SK-N-SH (cell line): ENCODE measurements at regions not wholly inside any gene's neighbourhood (a gene's known extent, or its start where the extent isn't known, plus 50 kb on each side); places are given as distances from the start of the nearest gene placed in this dataset.

Experiments used
- CTCF ChIA-PET: fragments of 300-600, 350-600 bp; formaldehyde crosslinking; extraction: SDS; loops from one replicate; lab custom pipeline; 2021; lab: Yijun Ruan, JAX
- POLR2A ChIA-PET: fragments of 350-600 bp; sonication (Branson Sonifier 250); formaldehyde crosslinking; extraction: SDS; loops from one replicate; lab custom pipeline; 2020; ENCODE audit warnings: antibody characterized with exemption, inconsistent platforms; lab: Yijun Ruan, JAX
- DNase-seq: peaks from one replicate; pipeline ENCODE4 v3.0.0; 2012
- H2AFZ ChIP-seq: fragments of 200-600 bp; sonication (generic); 2 replicates; pipeline ENCODE4 v1.8.1; 2016; ENCODE audit warnings: antibody characterized with exemption, mild to moderate bottlenecking, low read depth
- H3F3A ChIP-seq: fragments of 200-600 bp; sonication (generic); replicated peaks from 2 replicates; pipeline ENCODE3; 2016; ENCODE audit warnings: antibody characterized with exemption, mild to moderate bottlenecking; ENCODE audit not compliant: insufficient read depth
- H3K27ac ChIP-seq, 2 experiments: fragments of 200-500 bp in 1 of 2; fragments of 200-600 bp in 1 of 2; sonication (Bioruptor generic) in 1 of 2; sonication (generic), shearing (Covaris generic) in 1 of 2; 2 replicates each; pipeline versions ENCODE4 v1.5.1 to v1.6.1; 2014 to 2016; ENCODE audit warnings: low read depth in 2 of 2, inconsistent platforms in 1 of 2, low read length in 1 of 2, mild to moderate bottlenecking in 1 of 2, mixed read lengths in 1 of 2
- H3K27me3 ChIP-seq: fragments of 200-600 bp; sonication (generic), shearing (Covaris generic); 2 replicates; pipeline ENCODE4 v1.6.1; 2016; ENCODE audit warnings: mixed run types; ENCODE audit not compliant: insufficient read depth
- H3K36me3 ChIP-seq, 2 experiments: fragments of 200-500 bp in 1 of 2; fragments of 200-600 bp in 1 of 2; sonication (Bioruptor generic) in 1 of 2; sonication (generic) in 1 of 2; replicated peaks in 1 of 2; 2 replicates each; pipeline versions ENCODE3 to v1.5.1; 2014 to 2016; ENCODE audit warnings: low read length in 1 of 2, mild to moderate bottlenecking in 1 of 2; ENCODE audit not compliant: insufficient read depth in 2 of 2, control insufficient read depth in 1 of 2
- H3K4me1 ChIP-seq, 2 experiments: fragments of 200-500 bp in 1 of 2; fragments of 200-600 bp in 1 of 2; sonication (Bioruptor generic) in 1 of 2; sonication (generic), shearing (Covaris generic) in 1 of 2; 2 replicates each; pipeline versions ENCODE4 v1.5.1 to v1.6.1; 2014 to 2016; ENCODE audit warnings: low read depth in 1 of 2, low read length in 1 of 2, mixed run types in 1 of 2; ENCODE audit not compliant: insufficient read depth in 2 of 2, control insufficient read depth in 1 of 2
- H3K4me2 ChIP-seq: fragments of 200-600 bp; sonication (generic), shearing (Covaris generic); 2 replicates; pipeline ENCODE4 v1.6.1; 2017; ENCODE audit warnings: mixed run types
- H3K4me3 ChIP-seq, 2 experiments: fragments of 200-500 bp in 1 of 2; fragments of 200-600 bp in 1 of 2; sonication (Bioruptor generic) in 1 of 2; sonication (generic), shearing (Covaris generic) in 1 of 2; 2 replicates each; pipeline versions ENCODE4 v1.5.1 to v1.8.1; 2014 to 2016; ENCODE audit warnings: low read depth in 2 of 2, inconsistent platforms in 1 of 2, low read length in 1 of 2, mild to moderate bottlenecking in 1 of 2, mixed read lengths in 1 of 2, moderate library complexity in 1 of 2
- H3K79me2 ChIP-seq: fragments of 200-600 bp; sonication (generic); 2 replicates; pipeline ENCODE4 v1.8.1; 2017; ENCODE audit warnings: mild to moderate bottlenecking; ENCODE audit not compliant: insufficient read depth
- H3K9ac ChIP-seq: fragments of 200-600 bp; sonication (generic); 2 replicates; pipeline ENCODE4 v1.6.1; 2017; ENCODE audit warnings: mixed run types
- H3K9me2 ChIP-seq: fragments of 200-600 bp; sonication (generic); 2 replicates; pipeline ENCODE4 v1.6.1; 2017; ENCODE audit warnings: mixed run types
- H3K9me3 ChIP-seq: fragments of 200-600 bp; sonication (generic); 2 replicates; pipeline ENCODE4 v1.6.1; 2017; ENCODE audit warnings: mixed run types, mild to moderate bottlenecking, moderate library complexity
- H4K20me1 ChIP-seq: fragments of 200-600 bp; sonication (generic); 2 replicates; pipeline ENCODE4 v1.6.1; 2017; ENCODE audit warnings: mild to moderate bottlenecking, mixed run types; ENCODE audit not compliant: insufficient read depth
- EP300 ChIP-seq, 2 experiments: IDR thresholded peaks; 2 replicates each; pipeline versions ENCODE4 v1.4.0 to v1.6.1; 2012; ENCODE audit warnings: borderline replicate concordance in 1 of 2, low read depth in 1 of 2, low read length in 1 of 2
- FOSL2 ChIP-seq: IDR thresholded peaks from 2 replicates; pipeline ENCODE4 v1.4.0; 2012; ENCODE audit warnings: low read depth, mild to moderate bottlenecking, moderate library complexity, borderline replicate concordance
- FOXM1 ChIP-seq: IDR thresholded peaks from 2 replicates; pipeline ENCODE4 v1.4.0; 2012; ENCODE audit warnings: low read depth, mild to moderate bottlenecking
- MXI1 ChIP-seq: IDR thresholded peaks from 2 replicates; pipeline ENCODE4 v1.6.1; 2012; ENCODE audit warnings: mild to moderate bottlenecking, low read depth, low read length, improper control_type of control experiment
- NFIC ChIP-seq: IDR thresholded peaks from 2 replicates; pipeline ENCODE4 v1.4.0; 2012; ENCODE audit warnings: borderline replicate concordance
- NRF1 ChIP-seq: IDR thresholded peaks from 2 replicates; pipeline ENCODE4 v1.6.1; 2012; ENCODE audit warnings: low read depth, mild to moderate bottlenecking, low read length
- RFX5 ChIP-seq: IDR thresholded peaks from 2 replicates; pipeline ENCODE4 v1.6.1; 2012; ENCODE audit warnings: mild to moderate bottlenecking, improper control_type of control experiment, low read length
- RXRA ChIP-seq: IDR thresholded peaks from 2 replicates; pipeline ENCODE4 v1.4.0; 2012; ENCODE audit warnings: low read depth, mild to moderate bottlenecking, borderline replicate concordance
- SMC3 ChIP-seq: IDR thresholded peaks from 2 replicates; pipeline ENCODE4 v1.6.1; 2012; ENCODE audit warnings: low read depth, low read length, improper control_type of control experiment
- TAF1 ChIP-seq: IDR thresholded peaks from 2 replicates; pipeline ENCODE4 v1.6.1; 2012; ENCODE audit warnings: low read depth, mild to moderate bottlenecking, low read length, moderate library complexity, borderline replicate concordance
- TCF12 ChIP-seq: IDR thresholded peaks from 2 replicates; pipeline ENCODE4 v1.4.0; 2012
- YY1 ChIP-seq: IDR thresholded peaks from 2 replicates; pipeline ENCODE4 v1.4.0; 2012; ENCODE audit warnings: low read depth, mild to moderate bottlenecking
- WGBS: methylation state at CpG from one replicate; pipeline ENCODE4 v1.1.6; 2017; ENCODE audit warnings: low lambda C conversion rate; 5-methylcytosine and 5-hydroxymethylcytosine counted together
- TF ChIP-seq, protein P1 (sequence below): fragments of 200-600 bp; sonication (generic); IDR thresholded peaks from 2 replicates; pipeline ENCODE4 v1.6.1; 2017; ENCODE audit warnings: antibody characterized with exemption, mild to moderate bottlenecking, moderate library complexity
- TF ChIP-seq, protein P2 (sequence below): IDR thresholded peaks from 2 replicates; pipeline ENCODE4 v1.4.0; 2012; ENCODE audit warnings: low read depth
- TF ChIP-seq, protein P3 (sequence below): IDR thresholded peaks from 2 replicates; pipeline ENCODE4 v1.6.1; 2012; ENCODE audit warnings: mild to moderate bottlenecking, low read depth, low read length, moderate library complexity
- TF ChIP-seq, protein P4 (sequence below): fragments of 150-350 bp; IDR thresholded peaks from 2 replicates; pipeline ENCODE4 v1.6.1; 2016; ENCODE audit warnings: mild to moderate bottlenecking, low read depth, low read length

DNA sequence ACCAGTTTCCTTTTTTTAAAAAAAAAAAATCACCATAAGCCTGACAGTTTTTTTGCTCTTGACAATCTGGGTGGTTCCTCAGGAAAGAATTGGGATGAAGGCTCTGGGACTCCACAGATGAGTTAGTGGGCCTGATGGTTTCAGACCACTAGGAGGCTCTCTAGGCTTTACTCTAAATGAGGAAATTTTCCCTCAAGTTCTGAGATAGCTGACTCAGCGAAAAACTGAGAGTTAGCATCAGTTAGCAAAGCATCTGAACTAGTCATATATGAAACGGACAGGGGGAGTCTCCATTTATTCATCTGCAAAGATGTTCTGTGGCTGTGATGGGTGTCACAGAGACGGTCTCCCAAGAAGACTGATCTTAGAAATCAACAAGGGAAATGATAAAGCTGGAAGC, 314.3 kb upstream of the OR4E1 start:
- peak; percentile 11 for DNase-seq
- Histone ChIP-seq H3K4me3 (no peak overlapping the region), H4K20me1 (no peaks in the 10 kb centered on the region), H3K9me2 (no peaks in the 10 kb centered on the region), H3F3A (no peaks in the 10 kb centered on the region), H3K9ac (no peak overlapping the region), H3K36me3 (no peaks in the 10 kb centered on the region), H2AFZ (no peak overlapping the region), H3K27ac (no peak overlapping the region), H3K27me3 (peaks cover 6% of the 10 kb centered on the region; the same call in 1 of the 2 replicates), H3K79me2 (no peaks in the 10 kb centered on the region), H3K9me3 (no peaks in the 10 kb centered on the region), H3K4me1 (no peaks in the 10 kb centered on the region), H3K4me2 (no peak overlapping the region)
- ChIA-PET POLR2A (no interaction called here), CTCF (interaction anchor here (0.7 to 6.5 kb wide), 5 partner anchors 9 to 865 kb away, joined by 3 to 47 read pairs (median 3); no protein-coding TSS in a partner anchor)
- TF ChIP-seq, protein P1, sequence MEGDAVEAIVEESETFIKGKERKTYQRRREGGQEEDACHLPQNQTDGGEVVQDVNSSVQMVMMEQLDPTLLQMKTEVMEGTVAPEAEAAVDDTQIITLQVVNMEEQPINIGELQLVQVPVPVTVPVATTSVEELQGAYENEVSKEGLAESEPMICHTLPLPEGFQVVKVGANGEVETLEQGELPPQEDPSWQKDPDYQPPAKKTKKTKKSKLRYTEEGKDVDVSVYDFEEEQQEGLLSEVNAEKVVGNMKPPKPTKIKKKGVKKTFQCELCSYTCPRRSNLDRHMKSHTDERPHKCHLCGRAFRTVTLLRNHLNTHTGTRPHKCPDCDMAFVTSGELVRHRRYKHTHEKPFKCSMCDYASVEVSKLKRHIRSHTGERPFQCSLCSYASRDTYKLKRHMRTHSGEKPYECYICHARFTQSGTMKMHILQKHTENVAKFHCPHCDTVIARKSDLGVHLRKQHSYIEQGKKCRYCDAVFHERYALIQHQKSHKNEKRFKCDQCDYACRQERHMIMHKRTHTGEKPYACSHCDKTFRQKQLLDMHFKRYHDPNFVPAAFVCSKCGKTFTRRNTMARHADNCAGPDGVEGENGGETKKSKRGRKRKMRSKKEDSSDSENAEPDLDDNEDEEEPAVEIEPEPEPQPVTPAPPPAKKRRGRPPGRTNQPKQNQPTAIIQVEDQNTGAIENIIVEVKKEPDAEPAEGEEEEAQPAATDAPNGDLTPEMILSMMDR: peak; percentile 56
- TF ChIP-seq RFX5 (no peak), NRF1 (no peak)
- 3% methylated on average over 3 of the region's 3 CpGs for WGBS

DNA sequence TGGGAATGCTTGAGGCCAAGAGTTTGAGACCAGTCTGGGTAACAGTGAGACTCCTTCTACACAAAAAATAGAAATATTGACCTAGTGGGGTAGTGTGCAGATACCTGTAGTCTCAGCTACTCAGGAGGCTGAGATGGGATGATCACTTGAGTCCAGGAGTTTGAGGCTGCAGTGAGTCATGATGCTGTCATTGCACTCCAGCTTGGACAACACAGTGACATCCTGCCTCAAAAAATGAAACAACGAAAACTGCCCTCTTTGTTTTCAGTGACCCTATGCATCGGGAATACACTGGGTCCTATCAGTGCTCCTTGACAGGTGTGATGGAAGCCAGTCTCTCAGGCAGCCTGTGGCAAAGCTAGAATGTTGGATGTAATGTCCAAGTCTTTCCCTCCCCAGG, 311.5 kb upstream of the OR4E1 start:
- Histone ChIP-seq H2AFZ (no peak overlapping the region), H3K4me3 (no peak overlapping the region), H3K9me2 (no peaks in the 10 kb centered on the region), H3K9me3 (no peaks in the 10 kb centered on the region), H3K36me3 (no peaks in the 10 kb centered on the region), H3F3A (no peaks in the 10 kb centered on the region), H4K20me1 (no peaks in the 10 kb centered on the region), H3K4me2 (no peak overlapping the region), H3K4me1 (no peaks in the 10 kb centered on the region), H3K79me2 (no peaks in the 10 kb centered on the region), H3K9ac (no peak overlapping the region), H3K27ac (no peak overlapping the region), H3K27me3 (no peaks in the 10 kb centered on the region)
- CTCF ChIA-PET: interaction anchor here (1.5 kb wide), 1 partner anchor 16 kb away, joined by 3 read pairs; no protein-coding TSS in a partner anchor
- no peak for DNase-seq
- no peak for TF ChIP-seq RXRA
- TF ChIP-seq, protein P2, sequence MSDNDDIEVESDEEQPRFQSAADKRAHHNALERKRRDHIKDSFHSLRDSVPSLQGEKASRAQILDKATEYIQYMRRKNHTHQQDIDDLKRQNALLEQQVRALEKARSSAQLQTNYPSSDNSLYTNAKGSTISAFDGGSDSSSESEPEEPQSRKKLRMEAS: no peak
- no peak for TF ChIP-seq MXI1
- TF ChIP-seq, protein P3, sequence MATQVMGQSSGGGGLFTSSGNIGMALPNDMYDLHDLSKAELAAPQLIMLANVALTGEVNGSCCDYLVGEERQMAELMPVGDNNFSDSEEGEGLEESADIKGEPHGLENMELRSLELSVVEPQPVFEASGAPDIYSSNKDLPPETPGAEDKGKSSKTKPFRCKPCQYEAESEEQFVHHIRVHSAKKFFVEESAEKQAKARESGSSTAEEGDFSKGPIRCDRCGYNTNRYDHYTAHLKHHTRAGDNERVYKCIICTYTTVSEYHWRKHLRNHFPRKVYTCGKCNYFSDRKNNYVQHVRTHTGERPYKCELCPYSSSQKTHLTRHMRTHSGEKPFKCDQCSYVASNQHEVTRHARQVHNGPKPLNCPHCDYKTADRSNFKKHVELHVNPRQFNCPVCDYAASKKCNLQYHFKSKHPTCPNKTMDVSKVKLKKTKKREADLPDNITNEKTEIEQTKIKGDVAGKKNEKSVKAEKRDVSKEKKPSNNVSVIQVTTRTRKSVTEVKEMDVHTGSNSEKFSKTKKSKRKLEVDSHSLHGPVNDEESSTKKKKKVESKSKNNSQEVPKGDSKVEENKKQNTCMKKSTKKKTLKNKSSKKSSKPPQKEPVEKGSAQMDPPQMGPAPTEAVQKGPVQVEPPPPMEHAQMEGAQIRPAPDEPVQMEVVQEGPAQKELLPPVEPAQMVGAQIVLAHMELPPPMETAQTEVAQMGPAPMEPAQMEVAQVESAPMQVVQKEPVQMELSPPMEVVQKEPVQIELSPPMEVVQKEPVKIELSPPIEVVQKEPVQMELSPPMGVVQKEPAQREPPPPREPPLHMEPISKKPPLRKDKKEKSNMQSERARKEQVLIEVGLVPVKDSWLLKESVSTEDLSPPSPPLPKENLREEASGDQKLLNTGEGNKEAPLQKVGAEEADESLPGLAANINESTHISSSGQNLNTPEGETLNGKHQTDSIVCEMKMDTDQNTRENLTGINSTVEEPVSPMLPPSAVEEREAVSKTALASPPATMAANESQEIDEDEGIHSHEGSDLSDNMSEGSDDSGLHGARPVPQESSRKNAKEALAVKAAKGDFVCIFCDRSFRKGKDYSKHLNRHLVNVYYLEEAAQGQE: no peak
- TF ChIP-seq TCF12: no peak
- TF ChIP-seq NRF1: no peak
- no peak for TF ChIP-seq EP300 (IDR thresholded peaks at IDR 0.05; ENCODE audit: borderline replicate concordance in 1 of 2, low read depth in 1 of 2, low read length in 1 of 2)
- TF ChIP-seq SMC3: no peak
- TF ChIP-seq NFIC: no peak
- TF ChIP-seq YY1: no peak
- TF ChIP-seq, protein P4, sequence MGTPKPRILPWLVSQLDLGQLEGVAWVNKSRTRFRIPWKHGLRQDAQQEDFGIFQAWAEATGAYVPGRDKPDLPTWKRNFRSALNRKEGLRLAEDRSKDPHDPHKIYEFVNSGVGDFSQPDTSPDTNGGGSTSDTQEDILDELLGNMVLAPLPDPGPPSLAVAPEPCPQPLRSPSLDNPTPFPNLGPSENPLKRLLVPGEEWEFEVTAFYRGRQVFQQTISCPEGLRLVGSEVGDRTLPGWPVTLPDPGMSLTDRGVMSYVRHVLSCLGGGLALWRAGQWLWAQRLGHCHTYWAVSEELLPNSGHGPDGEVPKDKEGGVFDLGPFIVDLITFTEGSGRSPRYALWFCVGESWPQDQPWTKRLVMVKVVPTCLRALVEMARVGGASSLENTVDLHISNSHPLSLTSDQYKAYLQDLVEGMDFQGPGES: no peak
- no peak for TF ChIP-seq FOSL2
- TF ChIP-seq TAF1: no peak
- no peak for TF ChIP-seq FOXM1
- WGBS: 6% methylated on average over 2 of the region's 2 CpGs
- POLR2A ChIA-PET: no interaction called here
